IMR-90 (cell line): ENCODE measurements at regions not wholly inside any gene's neighbourhood (a gene's known extent, or its start where the extent isn't known, plus 50 kb on each side); places are given as distances from the start of the nearest gene placed in this dataset.

Source experiments
- ATAC-seq: fragments of 200-7000 bp; cut with Tn5 transposase; 2 replicates; pipeline ENCODE4 v1.9.1; 2020; ENCODE audit warnings: low read depth, mild to moderate bottlenecking, moderate library complexity
- BruUV-seq: library from RNA; stranded (reverse); fragments of 400-500 nt; replicated peaks from 2 replicates; lab custom pipeline; 2021; lab: Mats Ljungman, UMichigan
- CTCF ChIA-PET: fragments of 300-600 bp; formaldehyde crosslinking; extraction: SDS; loops from one replicate; lab custom pipeline; 2021; ENCODE audit warnings: antibody characterized with exemption; lab: Yijun Ruan, JAX
- POLR2A ChIA-PET: fragments of 300-600 bp; sonication (Branson Sonifier 250); formaldehyde crosslinking; loops from one replicate; lab custom pipeline; 2022; ENCODE audit warnings: antibody characterized with exemption; ENCODE audit not compliant: unreplicated experiment; lab: Charles Lee
- DNase-seq: peaks from one replicate; pipeline ENCODE4 v3.0.0; 2013
- H2AFZ ChIP-seq: replicated peaks from 2 replicates; pipeline ENCODE3; 2013; ENCODE audit warnings: low read length, mild to moderate bottlenecking; ENCODE audit not compliant: poor library complexity
- H2AK5ac ChIP-seq: 2 replicates; pipeline ENCODE4 v1.6.1; 2013; ENCODE audit warnings: low read depth, low read length, inconsistent platforms
- H2AK9ac ChIP-seq: replicated peaks from 2 replicates; pipeline ENCODE3; 2013; ENCODE audit warnings: mild to moderate bottlenecking, low read depth, low read length, moderate library complexity; ENCODE audit not compliant: poor library complexity
- H2BK120ac ChIP-seq: 2 replicates; pipeline ENCODE4 v1.6.1; 2013; ENCODE audit warnings: low read depth, low read length, inconsistent platforms
- H2BK15ac ChIP-seq: 3 replicates; pipeline ENCODE4 v1.6.1; 2013; ENCODE audit warnings: low read depth, low read length, inconsistent platforms
- H2BK20ac ChIP-seq: 2 replicates; pipeline ENCODE4 v1.6.1; 2013; ENCODE audit warnings: low read depth, mild to moderate bottlenecking, inconsistent platforms, low read length, moderate library complexity
- H2BK5ac ChIP-seq: 2 replicates; pipeline ENCODE4 v1.6.1; 2013; ENCODE audit warnings: mild to moderate bottlenecking, low read depth, low read length, inconsistent platforms; ENCODE audit not compliant: poor library complexity, severe bottlenecking
- H3K14ac ChIP-seq: replicated peaks from 2 replicates; pipeline ENCODE4 v1.6.1; 2013; ENCODE audit warnings: low read depth, low read length, inconsistent platforms
- H3K18ac ChIP-seq: 2 replicates; pipeline ENCODE4 v1.6.1; 2013; ENCODE audit warnings: low read depth, low read length, control low read depth
- H3K23ac ChIP-seq: 2 replicates; pipeline ENCODE4 v1.6.1; 2013; ENCODE audit warnings: low read depth, low read length, inconsistent platforms
- H3K27ac ChIP-seq: 2 replicates; pipeline ENCODE4 v1.5.1; 2013; ENCODE audit warnings: mild to moderate bottlenecking, control low read depth, low read length; ENCODE audit not compliant: insufficient read depth
- H3K27me3 ChIP-seq: 2 replicates; pipeline ENCODE4 v1.6.1; 2013; ENCODE audit warnings: low read length; ENCODE audit not compliant: control insufficient read depth, insufficient read depth
- H3K36me3 ChIP-seq: 2 replicates; pipeline ENCODE4 v1.6.1; 2013; ENCODE audit warnings: low read length, mixed read lengths; ENCODE audit not compliant: control insufficient read depth, insufficient read depth
- H3K4ac ChIP-seq: 2 replicates; pipeline ENCODE4 v1.6.1; 2013; ENCODE audit warnings: low read depth, low read length, inconsistent platforms
- H3K4me1 ChIP-seq: 2 replicates; pipeline ENCODE4 v1.6.1; 2013; ENCODE audit warnings: low read length, mixed read lengths; ENCODE audit not compliant: control insufficient read depth, insufficient read depth
- H3K4me2 ChIP-seq: 2 replicates; pipeline ENCODE4 v1.6.1; 2013; ENCODE audit warnings: low read depth, mild to moderate bottlenecking, control low read depth, low read length, moderate library complexity
- H3K4me3 ChIP-seq: 2 replicates; pipeline ENCODE4 v1.5.1; 2013; ENCODE audit warnings: low read depth, mild to moderate bottlenecking, control low read depth, low read length, moderate library complexity; ENCODE audit not compliant: insufficient read depth
- H3K56ac ChIP-seq: 2 replicates; pipeline ENCODE4 v1.6.1; 2013; ENCODE audit warnings: low read length, inconsistent platforms; ENCODE audit not compliant: insufficient read depth; ENCODE audit errors: extremely low read depth
- H3K79me1 ChIP-seq, 2 experiments: 2 replicates each; pipeline ENCODE4 v1.6.1; 2013; ENCODE audit warnings: low read length in 2 of 2, inconsistent platforms in 1 of 2, low read depth in 1 of 2
- H3K9ac ChIP-seq: 2 replicates; pipeline ENCODE4 v1.6.1; 2013; ENCODE audit warnings: low read depth, low read length, control low read depth
- H3K9me1 ChIP-seq: 2 replicates; pipeline ENCODE4 v1.6.1; 2013; ENCODE audit warnings: low read length, inconsistent platforms; ENCODE audit not compliant: insufficient read depth
- H3K9me3 ChIP-seq: 2 replicates; pipeline ENCODE4 v1.6.1; 2013; ENCODE audit warnings: low read length; ENCODE audit not compliant: control insufficient read depth, insufficient read depth
- H4K20me1 ChIP-seq: 2 replicates; pipeline ENCODE4 v1.6.1; 2013; ENCODE audit warnings: low read length, inconsistent platforms; ENCODE audit not compliant: insufficient read depth
- H4K5ac ChIP-seq: 2 replicates; pipeline ENCODE4 v1.6.1; 2013; ENCODE audit warnings: mild to moderate bottlenecking, low read depth, low read length, control low read depth
- H4K8ac ChIP-seq, 2 experiments: 2 replicates each; pipeline ENCODE4 v1.6.1; 2013; ENCODE audit warnings: low read depth in 2 of 2, low read length in 2 of 2, control low read depth in 1 of 2, inconsistent platforms in 1 of 2
- H4K91ac ChIP-seq: 2 replicates; pipeline ENCODE4 v1.6.1; 2013; ENCODE audit warnings: low read depth, low read length, inconsistent platforms; ENCODE audit not compliant: insufficient read depth
- CEBPB ChIP-seq: IDR thresholded peaks from 2 replicates; pipeline ENCODE4 v1.6.1; 2012; ENCODE audit warnings: low read depth, low read length, improper control_type of control experiment
- CHD1 ChIP-seq: IDR thresholded peaks from 2 replicates; pipeline ENCODE4 v1.6.1; 2012; ENCODE audit warnings: low read depth, low read length, improper control_type of control experiment
- FOS ChIP-seq: fragments of 150-350 bp; IDR thresholded peaks from 2 replicates; pipeline ENCODE4 v1.6.1; 2016; ENCODE audit warnings: low read depth, low read length
- MAFK ChIP-seq: IDR thresholded peaks from 2 replicates; pipeline ENCODE4 v1.6.1; 2012; ENCODE audit warnings: low read depth, low read length, improper control_type of control experiment
- MAZ ChIP-seq: IDR thresholded peaks from 2 replicates; pipeline ENCODE4 v1.6.1; 2012; ENCODE audit warnings: low read depth, mild to moderate bottlenecking, low read length, improper control_type of control experiment, moderate library complexity, borderline replicate concordance
- NFE2L2 ChIP-seq: fragments of 150-350 bp; IDR thresholded peaks from 2 replicates; pipeline ENCODE4 v1.6.1; 2016; ENCODE audit warnings: low read depth, mild to moderate bottlenecking, low read length
- POLR2A ChIP-seq: IDR thresholded peaks from 2 replicates; pipeline ENCODE4 v1.6.1; 2012; ENCODE audit warnings: mild to moderate bottlenecking, low read depth, low read length
- RAD21 ChIP-seq: IDR thresholded peaks from 2 replicates; pipeline ENCODE4 v1.6.1; 2012; ENCODE audit warnings: low read length, improper control_type of control experiment
- RCOR1 ChIP-seq: IDR thresholded peaks from 2 replicates; pipeline ENCODE4 v1.6.1; 2012; ENCODE audit warnings: mild to moderate bottlenecking, low read length, improper control_type of control experiment; ENCODE audit not compliant: insufficient replicate concordance
- RFX5 ChIP-seq: IDR thresholded peaks from 2 replicates; pipeline ENCODE4 v1.8.0; 2012; ENCODE audit warnings: low read depth, mild to moderate bottlenecking, low read length, moderate library complexity
- SMC3 ChIP-seq: fragments of 150-350 bp; IDR thresholded peaks from 2 replicates; pipeline ENCODE4 v1.6.1; 2016; ENCODE audit warnings: low read depth, mild to moderate bottlenecking, antibody characterized with exemption, low read length, moderate library complexity
- WGBS, 2 experiments: methylation state at CpG; one replicate each; pipeline versions ENCODE4 v1.1.5 to v1.1.7; 2013; ENCODE audit warnings: missing lambda C conversion rate in 2 of 2; ENCODE audit not compliant: insufficient read length in 1 of 2; ENCODE audit errors: extremely low coverage in 2 of 2; 5-methylcytosine and 5-hydroxymethylcytosine counted together
- dilution Hi-C: fragments of 300-500 bp; cut with HindIII; formaldehyde crosslinking; loops from one replicate; pipeline ENCODE4 v1.14.3; 2018; ENCODE audit warnings: low sequenced_read_pairs; ENCODE audit not compliant: unreplicated experiment
- in situ Hi-C: fragments of 300-500 bp; cut with MboI; formaldehyde crosslinking; loops from 3 replicates; pipeline ENCODE4 v1.14.3; 2019; ENCODE audit warnings: low sequenced_read_pairs, inconsistent platforms, mixed read lengths
- intact Hi-C: fragments of 100-400 bp; cut with micrococcal nuclease; formaldehyde crosslinking; loops from 2 replicates; pipeline ENCODE4 v1.10.0; 2022
- TF ChIP-seq, protein P1 (sequence below): fragments of 150-350 bp; IDR thresholded peaks from 2 replicates; pipeline ENCODE4 v1.6.1; 2016; ENCODE audit warnings: low read depth, mild to moderate bottlenecking, low read length, moderate library complexity, borderline replicate concordance
- TF ChIP-seq, protein P2 (sequence below): fragments of 150-350 bp; IDR thresholded peaks from 2 replicates; pipeline ENCODE4 v1.6.1; 2017; ENCODE audit warnings: mild to moderate bottlenecking, antibody characterized with exemption, low read length, low read depth
- TF ChIP-seq, protein P3 (sequence below): conservative IDR thresholded peaks from 2 replicates; pipeline ENCODE4 v1.5.1; 2012; ENCODE audit warnings: mild to moderate bottlenecking, low read depth, low read length, improper control_type of control experiment

DNA sequence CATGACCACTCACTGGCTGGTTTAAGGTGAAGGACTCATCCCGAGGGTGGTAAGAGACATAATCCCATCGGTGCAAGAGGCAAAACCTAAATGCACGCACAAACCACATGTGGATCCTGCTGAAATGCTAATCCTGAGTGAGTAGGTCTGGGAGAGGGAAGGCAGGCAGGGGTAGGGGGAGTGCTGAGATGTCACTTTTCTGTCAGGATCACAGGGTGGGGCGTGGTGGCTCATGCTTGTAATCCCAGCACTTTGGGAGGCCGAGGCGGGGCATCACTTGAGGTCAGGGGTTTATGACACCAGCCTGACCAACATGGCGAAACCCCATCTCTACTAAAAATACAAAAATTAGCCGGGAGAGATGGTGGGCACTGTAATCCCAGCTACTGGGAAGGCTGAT, 97.7 kb upstream of the SRSF6 start:
- no peak overlapping the region for H2BK120ac ChIP-seq
- no peak overlapping the region for H4K5ac ChIP-seq
- H3K36me3 ChIP-seq, result no peaks in the 10 kb centered on the region
- TF ChIP-seq NFE2L2 (no peak), CEBPB (no peak), MAZ (no peak), RAD21 (no peak), RCOR1 (no peak), FOS (no peak), MAFK (no peak), SMC3 (no peak), RFX5 (no peak), CHD1 (no peak), POLR2A (no peak)
- TF ChIP-seq, protein P1, sequence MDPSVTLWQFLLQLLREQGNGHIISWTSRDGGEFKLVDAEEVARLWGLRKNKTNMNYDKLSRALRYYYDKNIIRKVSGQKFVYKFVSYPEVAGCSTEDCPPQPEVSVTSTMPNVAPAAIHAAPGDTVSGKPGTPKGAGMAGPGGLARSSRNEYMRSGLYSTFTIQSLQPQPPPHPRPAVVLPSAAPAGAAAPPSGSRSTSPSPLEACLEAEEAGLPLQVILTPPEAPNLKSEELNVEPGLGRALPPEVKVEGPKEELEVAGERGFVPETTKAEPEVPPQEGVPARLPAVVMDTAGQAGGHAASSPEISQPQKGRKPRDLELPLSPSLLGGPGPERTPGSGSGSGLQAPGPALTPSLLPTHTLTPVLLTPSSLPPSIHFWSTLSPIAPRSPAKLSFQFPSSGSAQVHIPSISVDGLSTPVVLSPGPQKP, result no peak
- TF ChIP-seq, protein P2, sequence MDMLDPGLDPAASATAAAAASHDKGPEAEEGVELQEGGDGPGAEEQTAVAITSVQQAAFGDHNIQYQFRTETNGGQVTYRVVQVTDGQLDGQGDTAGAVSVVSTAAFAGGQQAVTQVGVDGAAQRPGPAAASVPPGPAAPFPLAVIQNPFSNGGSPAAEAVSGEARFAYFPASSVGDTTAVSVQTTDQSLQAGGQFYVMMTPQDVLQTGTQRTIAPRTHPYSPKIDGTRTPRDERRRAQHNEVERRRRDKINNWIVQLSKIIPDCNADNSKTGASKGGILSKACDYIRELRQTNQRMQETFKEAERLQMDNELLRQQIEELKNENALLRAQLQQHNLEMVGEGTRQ, result no peak
- TF ChIP-seq, protein P3, sequence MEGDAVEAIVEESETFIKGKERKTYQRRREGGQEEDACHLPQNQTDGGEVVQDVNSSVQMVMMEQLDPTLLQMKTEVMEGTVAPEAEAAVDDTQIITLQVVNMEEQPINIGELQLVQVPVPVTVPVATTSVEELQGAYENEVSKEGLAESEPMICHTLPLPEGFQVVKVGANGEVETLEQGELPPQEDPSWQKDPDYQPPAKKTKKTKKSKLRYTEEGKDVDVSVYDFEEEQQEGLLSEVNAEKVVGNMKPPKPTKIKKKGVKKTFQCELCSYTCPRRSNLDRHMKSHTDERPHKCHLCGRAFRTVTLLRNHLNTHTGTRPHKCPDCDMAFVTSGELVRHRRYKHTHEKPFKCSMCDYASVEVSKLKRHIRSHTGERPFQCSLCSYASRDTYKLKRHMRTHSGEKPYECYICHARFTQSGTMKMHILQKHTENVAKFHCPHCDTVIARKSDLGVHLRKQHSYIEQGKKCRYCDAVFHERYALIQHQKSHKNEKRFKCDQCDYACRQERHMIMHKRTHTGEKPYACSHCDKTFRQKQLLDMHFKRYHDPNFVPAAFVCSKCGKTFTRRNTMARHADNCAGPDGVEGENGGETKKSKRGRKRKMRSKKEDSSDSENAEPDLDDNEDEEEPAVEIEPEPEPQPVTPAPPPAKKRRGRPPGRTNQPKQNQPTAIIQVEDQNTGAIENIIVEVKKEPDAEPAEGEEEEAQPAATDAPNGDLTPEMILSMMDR, result no peak
- WGBS, 2 experiments, result no CpG with 5 or more reads among the region's 8 CpGs
- no peak overlapping the region for H2BK20ac ChIP-seq
- H3K23ac ChIP-seq, result no peak overlapping the region
- dilution Hi-C loops, result no loop called here
- H3K27ac ChIP-seq, result no peak overlapping the region
- no peak overlapping the region for H3K4me3 ChIP-seq
- no peak overlapping the region for H2AK5ac ChIP-seq
- H3K79me1 ChIP-seq, result no peaks in the 10 kb centered on the region
- H2BK15ac ChIP-seq, result no peak overlapping the region
- no peak overlapping the region for H3K18ac ChIP-seq
- no peak overlapping the region for H4K91ac ChIP-seq
- no peak overlapping the region for H3K14ac ChIP-seq
- no TSS peak for BruUV-seq
- H4K20me1 ChIP-seq, result no peaks in the 10 kb centered on the region; the same call in 1 of the 2 replicates
- H3K9me1 ChIP-seq, result no peaks in the 10 kb centered on the region
- no peak overlapping the region for H3K4me2 ChIP-seq
- no peaks in the 10 kb centered on the region for H3K4me1 ChIP-seq
- CTCF ChIA-PET, result no interaction called here
- H2BK5ac ChIP-seq, result no peak overlapping the region
- intact Hi-C loops, result no loop called here
- no peak overlapping the region for H2AFZ ChIP-seq
- ATAC-seq (no peak), DNase-seq (no peak)
- POLR2A ChIA-PET, result no interaction called here
- no peak overlapping the region for H2AK9ac ChIP-seq
- no peak overlapping the region for H4K8ac ChIP-seq
- H3K27me3 ChIP-seq, result no peaks in the 10 kb centered on the region
- no peak overlapping the region for H3K4ac ChIP-seq
- no peak overlapping the region for H3K9ac ChIP-seq
- H3K9me3 ChIP-seq, result no peaks in the 10 kb centered on the region; the same call in 1 of the 2 replicates
- H3K56ac ChIP-seq, result no peak overlapping the region
- in situ Hi-C loops, result no loop called here
